HCT116 (cell line): ENCODE measurements at regions not wholly inside any gene's neighbourhood (a gene's known extent, or its start where the extent isn't known, plus 50 kb on each side); places are given as distances from the start of the nearest gene placed in this dataset.

Experiments used
- ATAC-seq: fragments of 200-7000 bp; cut with Tn5 transposase; 2 replicates; pipeline ENCODE4 v1.9.1; 2020; ENCODE audit warnings: mild to moderate bottlenecking, moderate library complexity
- BruUV-seq: library from RNA; stranded (reverse); fragments of 400-500 nt; replicated peaks from 2 replicates; lab custom pipeline; 2021; lab: Mats Ljungman, UMichigan
- CTCF ChIA-PET: fragments of 300-600 bp; sonication (Branson Sonifier 250); formaldehyde crosslinking; loops from one replicate; lab custom pipeline; 2021; ENCODE audit warnings: antibody characterized with exemption; lab: Charles Lee
- POLR2A ChIA-PET: fragments of 300-600, 350-600 bp; sonication (Branson Sonifier 250); formaldehyde crosslinking; loops from one replicate; lab custom pipeline; 2021; ENCODE audit warnings: antibody characterized with exemption; lab: Charles Lee
- RAD21 ChIA-PET, 2 experiments: fragments of 300-600 bp; sonication (Branson Sonifier 250); formaldehyde crosslinking; loops; one replicate each; lab custom pipeline; 2023; ENCODE audit warnings: low total read pairs in 2 of 2; ENCODE audit not compliant: uncharacterized antibody in 2 of 2, unreplicated experiment in 2 of 2, low non-redundant PET in 1 of 2; lab: Charles Lee
- DNase-seq: peaks from one replicate; pipeline ENCODE4 v3.0.0-alpha.2; 2010; ENCODE audit warnings: low read depth, low spot score
- H2AFZ ChIP-seq: fragments of 200-600 bp; shearing (Covaris generic), sonication (generic); 2 replicates; pipeline ENCODE4 v1.6.1; 2017; ENCODE audit warnings: low read depth, mixed run types, mixed read lengths, antibody characterized with exemption, low read length; ENCODE audit not compliant: poor library complexity, severe bottlenecking
- H3K27ac ChIP-seq: 2 replicates; pipeline ENCODE4 v1.5.1; 2012; ENCODE audit warnings: low read depth, low read length
- H3K27me3 ChIP-seq: fragments of 200-600 bp; sonication (generic); 2 replicates; pipeline ENCODE4 v1.6.1; 2016; ENCODE audit warnings: mixed run types, low read length, mixed read lengths; ENCODE audit not compliant: insufficient read depth
- H3K36me3 ChIP-seq, 2 experiments: fragments of 200-500 bp in 1 of 2; fragments of 200-600 bp in 1 of 2; sonication (Bioruptor generic) in 1 of 2; sonication (generic) in 1 of 2; 2 replicates each; pipeline versions ENCODE4 v1.5.1 to v1.6.1; 2014 to 2016; ENCODE audit warnings: low read length in 2 of 2, inconsistent platforms in 1 of 2, mixed read lengths in 1 of 2, mixed run types in 1 of 2; ENCODE audit not compliant: insufficient read depth in 2 of 2, control insufficient read depth in 1 of 2
- H3K4me1 ChIP-seq, 2 experiments: fragments of 200-600 bp in 1 of 2; sonication (generic) in 1 of 2; 2 replicates each; pipeline versions ENCODE4 v1.5.1 to v1.6.1; 2012 to 2017; ENCODE audit warnings: low read length in 2 of 2, inconsistent platforms in 1 of 2, mild to moderate bottlenecking in 1 of 2, mixed read lengths in 1 of 2, mixed run types in 1 of 2, moderate library complexity in 1 of 2; ENCODE audit not compliant: insufficient read depth in 2 of 2, control insufficient read depth in 1 of 2
- H3K4me2 ChIP-seq: fragments of 200-600 bp; sonication (generic); 2 replicates; pipeline ENCODE4 v1.6.1; 2017; ENCODE audit warnings: mixed run types, low read length, mixed read lengths
- H3K4me3 ChIP-seq, 2 experiments: fragments of 200-600 bp in 1 of 2; sonication (generic) in 1 of 2; replicated peaks in 1 of 2; 2 replicates each; pipeline ENCODE4 v1.5.1; 2011 to 2016; ENCODE audit warnings: low read length in 2 of 2, control low read depth in 1 of 2, low read depth in 1 of 2, mild to moderate bottlenecking in 1 of 2, mixed read lengths in 1 of 2, mixed run types in 1 of 2
- H3K79me2 ChIP-seq: fragments of 200-600 bp; sonication (generic); 2 replicates; pipeline ENCODE4 v1.6.1; 2017; ENCODE audit warnings: mild to moderate bottlenecking, mixed run types, low read length, moderate library complexity, mixed read lengths; ENCODE audit not compliant: insufficient read depth
- H3K9ac ChIP-seq: fragments of 200-600 bp; sonication (generic); 2 replicates; pipeline ENCODE4 v1.6.1; 2016; ENCODE audit warnings: low read length, mixed read lengths
- H3K9me2 ChIP-seq: fragments of 200-600 bp; sonication (generic), shearing (Covaris generic); 2 replicates; pipeline ENCODE4 v1.6.1; 2017; ENCODE audit warnings: mixed run types, mild to moderate bottlenecking, moderate library complexity; ENCODE audit not compliant: insufficient read depth
- H3K9me3 ChIP-seq, 2 experiments: fragments of 200-500 bp in 1 of 2; fragments of 200-600 bp in 1 of 2; sonication (Bioruptor generic) in 1 of 2; sonication (generic) in 1 of 2; 2 replicates each; pipeline ENCODE4 v1.6.1; 2014 to 2017; ENCODE audit warnings: low read length in 2 of 2, mixed read lengths in 2 of 2, inconsistent platforms in 1 of 2, low read depth in 1 of 2, mild to moderate bottlenecking in 1 of 2, mixed run types in 1 of 2, moderate library complexity in 1 of 2; ENCODE audit not compliant: control insufficient read depth in 1 of 2, insufficient read depth in 1 of 2
- H4K20me1 ChIP-seq: fragments of 200-600 bp; sonication (generic), shearing (Covaris generic); 2 replicates; pipeline ENCODE4 v1.6.1; 2017; ENCODE audit warnings: mixed run types, mild to moderate bottlenecking, moderate library complexity; ENCODE audit not compliant: insufficient read depth
- CEBPB ChIP-seq: IDR thresholded peaks from 2 replicates; pipeline ENCODE4 v1.6.1; 2012; ENCODE audit warnings: low read depth
- EGR1 ChIP-seq: IDR thresholded peaks from 2 replicates; pipeline ENCODE4 v1.6.1; 2012; ENCODE audit warnings: low read depth
- EZH2 ChIP-seq: fragments of 200-600 bp; sonication (generic); IDR thresholded peaks from 2 replicates; pipeline ENCODE4 v1.6.1; 2017; ENCODE audit warnings: antibody characterized with exemption, mixed run types
- EZH2phosphoT487 ChIP-seq: fragments of 200-600 bp; IDR thresholded peaks from 2 replicates; pipeline ENCODE4 v1.6.1; 2018; ENCODE audit warnings: antibody characterized with exemption, borderline replicate concordance
- JUND ChIP-seq: IDR thresholded peaks from 2 replicates; pipeline ENCODE4 v1.6.1; 2012
- POLR2A ChIP-seq: IDR thresholded peaks from 2 replicates; pipeline ENCODE4 v1.7.0; 2011; ENCODE audit warnings: borderline replicate concordance; ENCODE audit not compliant: insufficient read depth, insufficient read length; ENCODE audit errors: extremely low read depth
- RAD21 ChIP-seq: IDR thresholded peaks from 2 replicates; pipeline ENCODE4 v1.6.1; 2012; ENCODE audit warnings: low read depth, mild to moderate bottlenecking
- SP1 ChIP-seq: IDR thresholded peaks from 2 replicates; pipeline ENCODE4 v1.6.1; 2012; ENCODE audit warnings: low read depth
- SRF ChIP-seq: IDR thresholded peaks from 2 replicates; pipeline ENCODE4 v1.6.1; 2012; ENCODE audit warnings: low read depth
- TCF7L2 ChIP-seq: IDR thresholded peaks from 2 replicates; pipeline ENCODE4 v1.7.0; 2011; ENCODE audit warnings: borderline replicate concordance, inconsistent platforms; ENCODE audit not compliant: insufficient read depth, insufficient read length; ENCODE audit errors: extremely low read depth
- YY1 ChIP-seq: IDR thresholded peaks from 2 replicates; pipeline ENCODE4 v1.6.1; 2011; ENCODE audit warnings: low read length, low read depth, moderate library complexity, mild to moderate bottlenecking; ENCODE audit not compliant: insufficient replicate concordance; ENCODE audit errors: extremely low read depth
- ZFX ChIP-seq: fragments of 450-650 bp; IDR thresholded peaks from 2 replicates; pipeline ENCODE4 v1.6.1; 2017
- intact Hi-C: fragments of 100-400 bp; cut with micrococcal nuclease; formaldehyde crosslinking; loops from 2 replicates; pipeline ENCODE4 v1.10.0; 2022
- TF ChIP-seq, protein P1 (sequence below): IDR thresholded peaks from 2 replicates; pipeline ENCODE4 v1.6.1; 2011; ENCODE audit warnings: mild to moderate bottlenecking, low read length, moderate library complexity; ENCODE audit not compliant: insufficient replicate concordance; ENCODE audit errors: extremely low read depth
- TF ChIP-seq, protein P2 (sequence below): IDR thresholded peaks from 2 replicates; pipeline ENCODE4 v1.6.1; 2012
- TF ChIP-seq, protein P3 (sequence below), 3 experiments: fragments of 200-600 bp in 1 of 3; sonication (generic) in 1 of 3; IDR thresholded peaks in 2 of 3; conservative IDR thresholded peaks in 1 of 3; 2 replicates each; pipeline ENCODE4 v1.5.1; 2012 to 2017; ENCODE audit warnings: low read depth in 2 of 3, low read length in 2 of 3, antibody characterized with exemption in 1 of 3, borderline replicate concordance in 1 of 3, control low read depth in 1 of 3, mild to moderate bottlenecking in 1 of 3, mixed read lengths in 1 of 3, mixed run types in 1 of 3, moderate library complexity in 1 of 3; ENCODE audit not compliant: insufficient read depth in 1 of 3
- TF ChIP-seq, protein P4 (sequence below): IDR thresholded peaks from 2 replicates; pipeline ENCODE4 v1.6.1; 2012
- TF ChIP-seq, protein P5 (sequence below): IDR thresholded peaks from 2 replicates; pipeline ENCODE4 v1.6.1; 2012; ENCODE audit warnings: low read depth

DNA sequence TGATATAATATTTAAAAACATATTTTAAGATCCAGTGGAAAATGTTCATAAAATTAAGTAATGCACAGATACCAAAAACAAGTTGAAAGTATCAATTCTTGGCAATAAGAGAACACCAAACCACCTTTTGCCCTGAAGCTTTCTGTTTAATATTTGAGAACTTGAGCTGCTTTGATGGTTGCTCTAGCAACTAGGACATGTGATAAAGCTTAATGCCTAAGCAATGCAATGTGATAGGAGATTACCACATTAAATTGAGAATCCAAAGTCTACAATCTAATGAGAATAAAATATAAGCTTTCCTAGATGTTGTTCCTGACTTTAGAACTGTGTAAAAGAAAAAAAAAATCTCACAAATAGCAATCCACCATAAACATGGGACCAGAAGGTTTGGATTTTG is 1367.5 kb upstream of the PCDH9 start:
- CTCF ChIA-PET = no interaction called here
- intact Hi-C loops = no loop called here
- RAD21 ChIA-PET = no interaction called here
- no peak overlapping the region for H3K9ac ChIP-seq
- H3K27me3 ChIP-seq = no peaks in the 10 kb centered on the region
- H3K27ac ChIP-seq = no peak overlapping the region
- no peaks in the 10 kb centered on the region for H3K79me2 ChIP-seq
- DNase-seq = no peak
- POLR2A ChIA-PET = no interaction called here
- no peaks in the 10 kb centered on the region for H3K9me2 ChIP-seq
- H4K20me1 ChIP-seq = no peaks in the 10 kb centered on the region; the same call in 1 of the 2 replicates
- H3K4me2 ChIP-seq = no peak overlapping the region
- H2AFZ ChIP-seq = no peak overlapping the region
- no peaks in the 10 kb centered on the region for H3K4me1 ChIP-seq
- H3K4me3 ChIP-seq = no peak overlapping the region
- H3K36me3 ChIP-seq = no peaks in the 10 kb centered on the region
- no peak for ATAC-seq
- BruUV-seq = no TSS peak
- no peaks in the 10 kb centered on the region; a peak in 2 of 4 replicates for H3K9me3 ChIP-seq
- TF ChIP-seq SP1 = no peak
- TF ChIP-seq TCF7L2 = no peak
- no peak for TF ChIP-seq JUND
- no peak for TF ChIP-seq EZH2phosphoT487
- no peak for TF ChIP-seq POLR2A
- TF ChIP-seq, protein P1, sequence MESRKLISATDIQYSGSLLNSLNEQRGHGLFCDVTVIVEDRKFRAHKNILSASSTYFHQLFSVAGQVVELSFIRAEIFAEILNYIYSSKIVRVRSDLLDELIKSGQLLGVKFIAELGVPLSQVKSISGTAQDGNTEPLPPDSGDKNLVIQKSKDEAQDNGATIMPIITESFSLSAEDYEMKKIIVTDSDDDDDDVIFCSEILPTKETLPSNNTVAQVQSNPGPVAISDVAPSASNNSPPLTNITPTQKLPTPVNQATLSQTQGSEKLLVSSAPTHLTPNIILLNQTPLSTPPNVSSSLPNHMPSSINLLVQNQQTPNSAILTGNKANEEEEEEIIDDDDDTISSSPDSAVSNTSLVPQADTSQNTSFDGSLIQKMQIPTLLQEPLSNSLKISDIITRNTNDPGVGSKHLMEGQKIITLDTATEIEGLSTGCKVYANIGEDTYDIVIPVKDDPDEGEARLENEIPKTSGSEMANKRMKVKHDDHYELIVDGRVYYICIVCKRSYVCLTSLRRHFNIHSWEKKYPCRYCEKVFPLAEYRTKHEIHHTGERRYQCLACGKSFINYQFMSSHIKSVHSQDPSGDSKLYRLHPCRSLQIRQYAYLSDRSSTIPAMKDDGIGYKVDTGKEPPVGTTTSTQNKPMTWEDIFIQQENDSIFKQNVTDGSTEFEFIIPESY = no peak
- no peak for TF ChIP-seq CEBPB
- TF ChIP-seq, protein P2, sequence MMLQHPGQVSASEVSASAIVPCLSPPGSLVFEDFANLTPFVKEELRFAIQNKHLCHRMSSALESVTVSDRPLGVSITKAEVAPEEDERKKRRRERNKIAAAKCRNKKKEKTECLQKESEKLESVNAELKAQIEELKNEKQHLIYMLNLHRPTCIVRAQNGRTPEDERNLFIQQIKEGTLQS = no peak
- no peak for TF ChIP-seq EGR1
- TF ChIP-seq EZH2 = no peak
- TF ChIP-seq YY1 = no peak
- TF ChIP-seq, protein P3, sequence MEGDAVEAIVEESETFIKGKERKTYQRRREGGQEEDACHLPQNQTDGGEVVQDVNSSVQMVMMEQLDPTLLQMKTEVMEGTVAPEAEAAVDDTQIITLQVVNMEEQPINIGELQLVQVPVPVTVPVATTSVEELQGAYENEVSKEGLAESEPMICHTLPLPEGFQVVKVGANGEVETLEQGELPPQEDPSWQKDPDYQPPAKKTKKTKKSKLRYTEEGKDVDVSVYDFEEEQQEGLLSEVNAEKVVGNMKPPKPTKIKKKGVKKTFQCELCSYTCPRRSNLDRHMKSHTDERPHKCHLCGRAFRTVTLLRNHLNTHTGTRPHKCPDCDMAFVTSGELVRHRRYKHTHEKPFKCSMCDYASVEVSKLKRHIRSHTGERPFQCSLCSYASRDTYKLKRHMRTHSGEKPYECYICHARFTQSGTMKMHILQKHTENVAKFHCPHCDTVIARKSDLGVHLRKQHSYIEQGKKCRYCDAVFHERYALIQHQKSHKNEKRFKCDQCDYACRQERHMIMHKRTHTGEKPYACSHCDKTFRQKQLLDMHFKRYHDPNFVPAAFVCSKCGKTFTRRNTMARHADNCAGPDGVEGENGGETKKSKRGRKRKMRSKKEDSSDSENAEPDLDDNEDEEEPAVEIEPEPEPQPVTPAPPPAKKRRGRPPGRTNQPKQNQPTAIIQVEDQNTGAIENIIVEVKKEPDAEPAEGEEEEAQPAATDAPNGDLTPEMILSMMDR (IDR thresholded peaks at IDR 0.05 in 2 of 3, conservative IDR thresholded peaks at IDR 0.05 in 1 of 3; ENCODE audit: borderline replicate concordance in 1 of 3, insufficient read depth in 1 of 3, low read depth in 2 of 3, low read length in 2 of 3) = no peak
- TF ChIP-seq ZFX = no peak
- TF ChIP-seq RAD21 = no peak
- TF ChIP-seq, protein P4, sequence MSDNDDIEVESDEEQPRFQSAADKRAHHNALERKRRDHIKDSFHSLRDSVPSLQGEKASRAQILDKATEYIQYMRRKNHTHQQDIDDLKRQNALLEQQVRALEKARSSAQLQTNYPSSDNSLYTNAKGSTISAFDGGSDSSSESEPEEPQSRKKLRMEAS = no peak
- TF ChIP-seq, protein P5, sequence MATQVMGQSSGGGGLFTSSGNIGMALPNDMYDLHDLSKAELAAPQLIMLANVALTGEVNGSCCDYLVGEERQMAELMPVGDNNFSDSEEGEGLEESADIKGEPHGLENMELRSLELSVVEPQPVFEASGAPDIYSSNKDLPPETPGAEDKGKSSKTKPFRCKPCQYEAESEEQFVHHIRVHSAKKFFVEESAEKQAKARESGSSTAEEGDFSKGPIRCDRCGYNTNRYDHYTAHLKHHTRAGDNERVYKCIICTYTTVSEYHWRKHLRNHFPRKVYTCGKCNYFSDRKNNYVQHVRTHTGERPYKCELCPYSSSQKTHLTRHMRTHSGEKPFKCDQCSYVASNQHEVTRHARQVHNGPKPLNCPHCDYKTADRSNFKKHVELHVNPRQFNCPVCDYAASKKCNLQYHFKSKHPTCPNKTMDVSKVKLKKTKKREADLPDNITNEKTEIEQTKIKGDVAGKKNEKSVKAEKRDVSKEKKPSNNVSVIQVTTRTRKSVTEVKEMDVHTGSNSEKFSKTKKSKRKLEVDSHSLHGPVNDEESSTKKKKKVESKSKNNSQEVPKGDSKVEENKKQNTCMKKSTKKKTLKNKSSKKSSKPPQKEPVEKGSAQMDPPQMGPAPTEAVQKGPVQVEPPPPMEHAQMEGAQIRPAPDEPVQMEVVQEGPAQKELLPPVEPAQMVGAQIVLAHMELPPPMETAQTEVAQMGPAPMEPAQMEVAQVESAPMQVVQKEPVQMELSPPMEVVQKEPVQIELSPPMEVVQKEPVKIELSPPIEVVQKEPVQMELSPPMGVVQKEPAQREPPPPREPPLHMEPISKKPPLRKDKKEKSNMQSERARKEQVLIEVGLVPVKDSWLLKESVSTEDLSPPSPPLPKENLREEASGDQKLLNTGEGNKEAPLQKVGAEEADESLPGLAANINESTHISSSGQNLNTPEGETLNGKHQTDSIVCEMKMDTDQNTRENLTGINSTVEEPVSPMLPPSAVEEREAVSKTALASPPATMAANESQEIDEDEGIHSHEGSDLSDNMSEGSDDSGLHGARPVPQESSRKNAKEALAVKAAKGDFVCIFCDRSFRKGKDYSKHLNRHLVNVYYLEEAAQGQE = no peak
- TF ChIP-seq SRF = no peak
